ENCODE measurements at regions not wholly inside any gene's neighbourhood (a gene's known extent, or its start where the extent isn't known, plus 50 kb on each side); places are given as distances from the start of the nearest gene placed in this dataset.

DNA sequence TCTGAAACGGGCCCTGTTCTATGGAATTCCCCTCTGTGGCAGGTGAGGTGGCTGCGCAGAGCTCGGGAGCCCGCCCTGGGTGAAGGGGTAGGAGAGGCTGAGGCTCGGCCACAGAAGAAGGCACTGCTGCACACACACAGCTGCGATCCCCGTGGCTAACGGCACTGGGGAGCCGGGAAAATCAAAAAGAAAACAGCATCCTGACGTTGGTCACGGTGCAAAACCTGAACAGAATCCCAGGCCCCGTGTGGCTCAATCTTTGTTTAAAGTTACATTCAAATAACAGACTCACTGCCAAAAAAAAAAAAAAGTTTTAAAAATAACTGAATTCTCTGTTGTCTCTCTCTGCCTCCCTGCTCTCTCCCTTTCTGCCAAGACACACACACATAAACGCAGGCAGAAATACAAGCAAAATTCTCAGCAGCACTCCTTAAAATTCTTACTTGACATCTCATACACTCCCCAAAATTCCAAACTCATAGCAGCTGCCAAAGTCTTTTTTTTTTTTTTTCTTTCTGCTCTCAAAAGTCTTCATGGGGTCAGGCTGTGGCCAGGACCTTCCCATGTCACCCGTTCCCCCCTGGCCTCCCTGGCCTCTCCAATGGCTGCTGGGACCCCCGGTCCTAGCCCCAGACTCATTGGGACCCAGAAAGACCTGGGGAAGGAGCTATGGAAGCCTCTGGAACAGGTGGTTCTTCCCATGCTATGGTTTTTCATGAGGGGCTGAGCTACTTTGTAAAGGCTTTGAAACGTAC, 248.8 kb downstream of the TTLL2 start:
- Mint-ChIP-seq H3K4me3 (no peak overlapping the region), H3K4me1 (ENCODE audit: low read depth) (no peaks in the 10 kb centered on the region), H3K36me3 (ENCODE audit: insufficient read depth) (no peaks in the 10 kb centered on the region), H3K9me3 (no peaks in the 10 kb centered on the region), H3K27me3 (ENCODE audit: low read depth) (peaks cover 5% of the 10 kb centered on the region)
- ATAC-seq (no peak), DNase-seq (no peak)

DNA sequence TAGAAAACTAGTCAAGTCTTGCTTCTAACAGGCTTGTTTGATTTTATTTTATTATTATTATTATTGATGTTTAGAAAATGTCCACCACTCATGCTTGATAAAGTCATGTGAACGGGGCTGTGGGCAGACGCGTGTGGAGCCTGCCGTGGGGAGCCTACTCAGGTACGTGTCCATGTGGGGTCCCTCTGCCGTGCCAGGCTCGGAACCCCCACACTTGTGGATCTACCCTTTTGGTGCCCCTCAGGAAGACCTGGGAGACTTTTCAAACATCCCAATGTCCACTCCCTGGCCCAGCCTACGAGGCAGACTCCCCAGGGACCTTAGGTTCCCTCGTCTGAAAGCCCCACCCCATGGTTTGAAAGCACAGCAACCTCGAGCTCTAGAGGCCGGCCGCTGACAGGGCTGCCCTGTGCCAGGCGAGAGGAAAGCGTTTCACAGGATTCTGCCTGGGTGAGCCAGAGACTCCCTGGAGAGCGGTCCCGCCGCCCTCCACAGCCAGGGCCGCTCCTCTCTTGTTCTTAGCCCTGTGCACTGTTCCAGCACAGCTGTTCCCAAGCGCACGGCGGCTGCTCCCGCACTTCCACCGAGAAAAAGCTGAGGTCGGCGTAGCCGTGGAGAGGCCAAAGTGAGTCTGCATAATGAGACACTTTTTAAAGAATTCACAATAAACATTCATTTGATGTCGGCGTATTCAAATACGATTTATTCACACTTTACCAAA, 249.7 kb downstream of the TTLL2 start:
- DNase-seq (no peak), ATAC-seq (no peak)
- Mint-ChIP-seq H3K4me1 (ENCODE audit: low read depth) (no peaks in the 10 kb centered on the region), H3K9me3 (no peaks in the 10 kb centered on the region), H3K4me3 (no peak overlapping the region), H3K36me3 (ENCODE audit: insufficient read depth) (no peaks in the 10 kb centered on the region), H3K27me3 (ENCODE audit: low read depth) (peaks cover 8% of the 10 kb centered on the region)

DNA sequence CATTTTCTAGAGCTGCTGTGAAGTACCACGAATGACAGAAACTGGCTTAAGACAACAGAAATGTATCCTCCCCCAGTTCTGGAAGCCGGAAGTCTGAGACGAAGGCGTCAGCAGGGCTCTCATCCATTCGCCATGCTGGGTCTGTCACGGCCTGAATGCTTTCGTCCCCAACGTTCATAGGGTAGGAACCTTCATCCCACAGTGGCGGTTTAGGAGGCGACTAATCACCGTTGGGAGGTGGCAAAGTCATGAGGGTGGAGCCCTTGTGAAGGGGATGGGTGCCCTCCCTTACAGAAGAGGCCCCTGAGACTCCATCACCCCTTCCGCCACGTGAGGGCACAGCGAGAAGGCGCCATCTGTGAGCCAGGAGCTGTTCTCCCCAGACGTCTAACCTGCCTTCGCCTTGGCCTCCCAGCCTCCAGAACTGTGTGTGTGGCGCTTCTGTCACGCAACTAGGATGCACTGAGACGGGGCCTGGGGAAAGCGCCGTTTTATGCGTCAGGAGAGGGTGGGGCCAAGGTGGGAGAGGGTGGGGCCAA, 250.3 kb downstream of the TTLL2 start:
- DNase-seq (no peak), ATAC-seq (no peak)
- H3K36me3 Mint-ChIP-seq (ENCODE audit: insufficient read depth) = no peaks in the 10 kb centered on the region
- no peak overlapping the region for H3K4me3 Mint-ChIP-seq
- H3K4me1 Mint-ChIP-seq (ENCODE audit: low read depth) = no peaks in the 10 kb centered on the region
- no peaks in the 10 kb centered on the region for H3K9me3 Mint-ChIP-seq
- H3K27me3 Mint-ChIP-seq (ENCODE audit: low read depth) = peaks cover 8% of the 10 kb centered on the region

DNA sequence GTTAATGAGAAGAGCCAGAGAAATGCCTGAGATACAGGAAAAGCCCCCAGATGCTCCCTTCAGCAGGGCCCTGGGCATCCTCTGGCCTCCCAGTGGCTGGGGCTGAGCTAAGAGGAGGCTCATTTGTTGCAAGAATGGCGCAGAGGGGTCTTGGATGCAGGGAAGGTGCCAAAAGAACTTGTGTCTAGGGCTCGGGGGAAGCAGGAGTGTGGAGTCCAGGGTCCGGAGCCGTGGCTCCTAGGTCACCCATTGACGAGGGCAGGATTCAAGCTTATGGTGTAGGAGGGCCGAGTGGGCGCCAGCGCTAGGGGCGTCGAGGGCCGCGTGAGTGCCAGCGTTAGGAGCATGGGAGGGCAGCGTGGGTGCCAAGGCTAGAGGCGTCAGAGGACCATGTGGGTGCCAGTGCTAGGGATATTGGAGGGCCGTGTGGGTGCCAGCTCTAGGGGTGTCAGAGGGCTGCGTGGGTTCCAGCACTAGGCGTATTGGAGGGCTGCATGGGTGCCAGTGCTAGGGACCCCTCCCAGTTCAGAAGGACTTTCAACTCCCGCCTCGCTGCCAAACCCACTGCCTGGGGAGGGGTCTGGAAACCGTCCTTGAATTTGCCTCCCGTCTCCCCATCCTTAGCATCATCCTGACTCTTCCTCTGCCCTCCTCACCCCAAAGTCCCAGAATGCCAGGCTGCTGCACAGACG, 250.5 kb upstream of the AFDN start:
- no peak overlapping the region for H3K4me3 Mint-ChIP-seq
- H3K9me3 Mint-ChIP-seq = no peaks in the 10 kb centered on the region
- DNase-seq (no peak), ATAC-seq (no peak)
- no peaks in the 10 kb centered on the region for H3K36me3 Mint-ChIP-seq (ENCODE audit: insufficient read depth)
- H3K27me3 Mint-ChIP-seq (ENCODE audit: low read depth) = peaks cover 8% of the 10 kb centered on the region
- no peaks in the 10 kb centered on the region for H3K4me1 Mint-ChIP-seq (ENCODE audit: low read depth)

DNA sequence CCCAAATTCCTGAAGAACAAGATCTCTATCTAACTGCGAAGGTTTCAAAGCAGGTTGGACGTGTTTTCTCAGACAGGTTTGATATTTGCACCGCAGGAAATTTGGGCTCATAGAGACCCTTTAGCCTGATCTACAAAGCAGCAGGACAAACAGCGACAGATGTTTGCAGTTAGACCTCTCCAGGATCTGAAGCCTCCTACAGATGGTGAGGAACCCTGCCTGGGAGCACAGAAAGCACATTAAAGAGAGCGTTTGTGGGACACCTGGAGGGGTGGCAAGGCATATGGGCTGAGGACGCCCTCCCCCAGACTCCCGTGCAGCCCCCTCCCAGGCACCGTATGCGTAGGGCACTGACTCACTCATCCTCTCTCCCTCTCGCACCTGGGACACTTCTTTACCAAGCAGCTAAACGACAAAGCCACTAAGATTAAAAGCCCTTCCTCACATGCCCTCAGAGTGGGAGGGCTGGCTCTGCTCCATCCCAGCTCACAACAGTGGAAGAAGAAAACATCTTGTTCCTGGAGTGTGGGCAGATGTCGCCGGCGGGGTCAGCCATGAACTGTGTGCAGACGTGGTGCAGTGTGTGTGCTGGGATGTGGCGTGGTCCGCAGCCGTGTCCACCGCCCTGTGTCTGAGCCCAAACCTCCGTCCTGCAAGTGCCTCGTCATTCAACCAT, 249.7 kb upstream of the AFDN start:
- Mint-ChIP-seq H3K27me3 (ENCODE audit: low read depth) (peaks cover 8% of the 10 kb centered on the region), H3K4me1 (ENCODE audit: low read depth) (no peaks in the 10 kb centered on the region), H3K36me3 (ENCODE audit: insufficient read depth) (no peaks in the 10 kb centered on the region), H3K9me3 (no peaks in the 10 kb centered on the region), H3K4me3 (no peak overlapping the region)
- no peak for DNase-seq
- peak in 1 of 2 donors; percentile 27 for ATAC-seq

DNA sequence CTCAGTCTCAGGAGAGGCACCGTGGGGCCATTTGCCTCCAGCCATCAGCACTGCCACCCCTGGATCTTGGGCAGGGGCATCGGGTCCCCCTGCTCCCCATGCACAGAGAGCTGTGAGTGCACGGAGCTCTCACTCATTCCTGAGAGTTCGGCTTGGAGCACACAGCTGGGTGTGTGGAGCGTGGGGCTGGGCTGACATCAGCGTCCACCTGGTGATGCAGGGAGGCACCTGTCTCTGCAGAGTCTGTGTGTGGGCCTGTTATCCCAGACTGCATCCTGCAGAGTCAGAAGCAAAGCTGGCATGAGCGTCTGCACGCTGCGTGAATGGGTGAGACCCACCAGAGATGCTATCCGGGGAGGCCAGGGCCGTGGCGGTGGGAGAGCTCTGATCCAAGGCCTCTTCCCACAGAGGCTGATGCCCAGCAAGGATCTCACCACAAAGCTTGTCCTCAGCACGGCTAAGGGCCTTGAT, 248.8 kb upstream of the AFDN start:
- Mint-ChIP-seq H3K4me3 (no peak overlapping the region), H3K27me3 (ENCODE audit: low read depth) (peaks cover 8% of the 10 kb centered on the region), H3K36me3 (ENCODE audit: insufficient read depth) (no peaks in the 10 kb centered on the region), H3K9me3 (peaks cover 6% of the 10 kb centered on the region), H3K4me1 (ENCODE audit: low read depth) (no peaks in the 10 kb centered on the region)
- DNase-seq = no peak
- no peak for ATAC-seq

DNA sequence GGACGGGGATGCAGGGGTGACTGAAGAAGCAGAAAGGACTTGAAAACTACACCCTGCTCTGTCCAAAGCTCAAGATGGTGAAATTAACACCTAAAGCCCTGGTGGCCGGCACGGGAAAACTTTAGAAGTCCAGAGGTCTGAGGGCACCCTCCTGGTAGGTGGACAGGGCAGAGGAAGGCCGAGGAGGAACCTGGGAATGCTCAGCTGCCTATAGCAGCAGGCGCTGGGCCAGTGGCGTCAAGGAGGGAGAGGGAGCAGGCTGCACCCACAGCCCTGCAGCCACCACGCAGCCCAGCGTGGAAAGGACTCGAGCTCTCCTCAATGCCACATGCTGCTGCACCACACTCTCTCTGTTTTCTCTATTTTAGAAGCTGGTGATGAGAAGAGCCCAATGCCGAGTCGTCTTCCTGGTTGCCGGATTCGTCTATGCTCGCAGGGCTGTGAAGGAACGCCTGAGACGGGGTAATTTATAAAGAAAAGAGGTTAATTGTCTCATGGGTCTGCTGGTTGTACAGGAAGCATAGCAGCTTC, 248.3 kb upstream of the AFDN start:
- DNase-seq = no peak
- H3K4me3 Mint-ChIP-seq = no peak overlapping the region
- H3K27me3 Mint-ChIP-seq (ENCODE audit: low read depth) = peaks cover 8% of the 10 kb centered on the region
- H3K36me3 Mint-ChIP-seq (ENCODE audit: insufficient read depth) = no peaks in the 10 kb centered on the region
- H3K4me1 Mint-ChIP-seq (ENCODE audit: low read depth) = no peaks in the 10 kb centered on the region
- no peak for ATAC-seq
- H3K9me3 Mint-ChIP-seq = peaks cover 11% of the 10 kb centered on the region

DNA sequence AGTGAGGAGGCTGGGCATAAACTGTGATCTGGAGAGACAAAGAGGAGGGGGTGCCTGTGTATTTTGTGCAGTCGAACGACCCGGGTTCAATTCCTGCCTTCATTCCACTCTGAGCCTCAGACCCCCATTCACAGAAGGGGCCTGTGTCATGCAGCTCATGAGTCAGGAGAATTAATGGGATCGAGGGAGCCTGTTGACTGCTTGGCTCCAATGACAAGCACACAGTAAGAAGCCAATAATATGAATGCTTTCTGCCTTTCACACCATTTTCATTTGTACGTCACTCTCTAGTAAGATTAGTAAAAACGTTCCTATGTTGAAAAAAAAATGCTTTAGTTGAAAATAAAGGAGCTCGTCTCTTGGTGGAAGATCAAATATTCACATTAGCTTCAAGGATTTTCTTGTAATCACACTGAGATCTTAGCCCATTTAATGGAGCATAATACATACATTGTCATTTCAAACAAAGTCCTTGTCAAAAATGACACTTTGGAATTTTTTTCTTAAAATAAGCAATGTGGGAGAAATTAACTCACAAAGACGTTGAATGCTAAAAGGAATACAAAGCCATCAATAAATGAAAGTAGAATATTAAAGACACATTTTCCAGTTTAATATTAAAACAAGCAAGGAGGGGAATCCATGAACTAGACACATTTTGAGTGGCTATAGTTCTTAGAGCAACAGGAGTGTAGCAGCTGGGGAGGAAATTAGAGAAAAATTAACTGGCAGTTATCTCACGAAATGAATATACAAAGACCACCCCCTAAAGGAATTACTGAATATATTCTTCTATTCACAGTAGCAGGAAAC, 246.7 kb upstream of the AFDN start:
- Mint-ChIP-seq H3K36me3 (ENCODE audit: insufficient read depth) (no peaks in the 10 kb centered on the region), H3K4me1 (ENCODE audit: low read depth) (no peaks in the 10 kb centered on the region), H3K4me3 (no peak overlapping the region), H3K27me3 (ENCODE audit: low read depth) (peaks cover 8% of the 10 kb centered on the region), H3K9me3 (peaks cover 11% of the 10 kb centered on the region)
- DNase-seq (no peak), ATAC-seq (no peak)

DNA sequence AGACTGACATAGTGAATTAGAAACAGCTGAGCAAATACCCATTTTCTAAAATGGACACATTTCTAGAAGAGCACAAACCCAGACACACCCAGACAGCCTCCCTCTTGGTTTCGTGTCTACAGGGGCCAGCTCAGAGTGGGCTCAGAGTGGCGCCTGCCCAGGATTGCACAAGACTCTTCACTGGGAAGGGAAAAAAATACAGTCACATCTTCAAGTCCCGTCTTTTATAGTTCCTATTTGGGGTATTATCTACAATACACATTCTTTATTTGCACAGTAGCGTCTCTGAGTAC, 246.1 kb upstream of the AFDN start:
- Mint-ChIP-seq H3K4me1 (ENCODE audit: low read depth) (no peaks in the 10 kb centered on the region), H3K4me3 (no peak overlapping the region), H3K36me3 (ENCODE audit: insufficient read depth) (no peaks in the 10 kb centered on the region), H3K27me3 (ENCODE audit: low read depth) (peaks cover 8% of the 10 kb centered on the region), H3K9me3 (peaks cover 11% of the 10 kb centered on the region)
- DNase-seq (no peak), ATAC-seq (no peak)

DNA sequence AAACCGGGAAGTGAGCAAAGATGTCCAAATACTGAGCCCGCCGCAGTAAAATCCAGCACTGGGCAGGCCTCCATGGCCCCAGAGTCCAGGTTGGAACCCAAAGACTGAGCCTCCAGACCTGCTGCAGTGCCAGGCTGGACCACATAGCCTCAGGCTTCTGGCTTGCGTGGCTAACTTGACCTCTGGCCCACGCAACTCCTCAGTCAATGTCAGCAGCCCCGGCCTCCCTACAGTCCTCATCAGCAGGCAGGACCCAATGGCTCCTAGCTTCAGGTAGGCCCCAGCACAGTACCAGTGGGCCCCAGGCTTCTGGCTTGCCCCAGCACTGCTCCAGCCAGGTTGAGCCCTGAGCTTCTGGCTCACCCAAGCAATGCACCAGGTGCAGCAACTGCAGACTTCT, 245.1 kb upstream of the AFDN start:
- peaks cover 11% of the 10 kb centered on the region for H3K9me3 Mint-ChIP-seq
- H3K36me3 Mint-ChIP-seq (ENCODE audit: insufficient read depth) = no peaks in the 10 kb centered on the region
- no peak overlapping the region for H3K4me3 Mint-ChIP-seq
- ATAC-seq (no peak), DNase-seq (no peak)
- H3K27me3 Mint-ChIP-seq (ENCODE audit: low read depth) = peaks cover 8% of the 10 kb centered on the region
- H3K4me1 Mint-ChIP-seq (ENCODE audit: low read depth) = no peaks in the 10 kb centered on the region

DNA sequence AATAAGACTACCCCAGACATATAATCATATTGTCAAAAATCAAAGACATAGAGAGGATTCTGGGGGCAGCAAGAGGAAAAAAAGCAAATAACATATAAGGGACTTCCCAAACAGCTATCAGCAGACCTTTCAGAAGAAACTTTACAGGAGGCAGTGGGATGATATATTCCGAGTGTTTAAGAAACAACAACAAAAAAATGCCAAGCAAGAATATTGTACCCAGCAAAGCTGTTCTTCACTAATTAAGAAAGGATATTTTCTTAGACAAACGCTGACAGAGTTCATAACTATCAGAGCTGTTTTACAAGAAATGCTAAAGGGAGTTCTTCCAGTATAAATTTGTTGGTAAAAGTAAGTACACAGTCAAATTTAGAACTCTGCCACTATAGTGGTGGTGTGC, 243.3 kb upstream of the AFDN start:
- H3K4me3 Mint-ChIP-seq = no peak overlapping the region
- DNase-seq (no peak), ATAC-seq (no peak)
- no peaks in the 10 kb centered on the region for H3K36me3 Mint-ChIP-seq (ENCODE audit: insufficient read depth)
- H3K9me3 Mint-ChIP-seq = peaks cover 11% of the 10 kb centered on the region
- peaks cover 9% of the 10 kb centered on the region for H3K27me3 Mint-ChIP-seq (ENCODE audit: low read depth)
- no peaks in the 10 kb centered on the region for H3K4me1 Mint-ChIP-seq (ENCODE audit: low read depth)

DNA sequence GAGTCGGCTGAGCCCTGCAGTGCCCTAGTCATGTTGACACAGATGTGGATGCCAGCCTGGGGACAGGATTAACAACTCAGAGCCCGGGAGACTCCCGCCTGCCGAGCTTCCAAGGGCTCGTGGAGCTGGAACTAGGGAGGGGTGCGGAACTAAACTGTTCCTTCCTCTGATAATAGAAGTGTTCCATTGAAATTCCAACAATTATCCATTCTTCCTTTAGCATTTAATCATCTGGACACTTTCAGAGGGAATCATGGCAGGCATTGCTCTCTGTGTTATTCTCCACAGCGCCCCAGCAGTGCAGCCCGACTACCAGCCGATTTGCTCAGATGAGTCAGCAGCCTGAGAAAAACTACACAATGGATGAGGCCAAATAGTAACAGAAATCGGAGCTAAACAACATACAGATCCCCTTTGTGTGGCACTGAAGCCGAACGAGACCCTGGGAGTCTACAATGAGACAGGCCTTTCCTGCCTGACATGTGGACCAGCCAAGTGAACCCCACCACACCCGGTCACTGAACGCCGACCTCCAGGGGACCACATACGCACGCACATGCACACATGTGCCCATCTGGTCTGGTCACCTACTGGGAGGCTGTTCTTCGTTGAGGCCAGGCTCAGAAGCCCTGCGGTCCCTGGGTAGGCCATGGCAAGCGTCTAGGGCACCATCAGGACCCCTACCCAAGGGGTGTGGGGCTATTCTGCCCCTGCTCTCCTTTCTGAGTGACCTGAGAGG, 238.4 kb upstream of the AFDN start:
- Mint-ChIP-seq H3K27me3 (ENCODE audit: low read depth) (peaks cover 6% of the 10 kb centered on the region), H3K9me3 (peaks cover 11% of the 10 kb centered on the region), H3K4me1 (ENCODE audit: low read depth) (no peaks in the 10 kb centered on the region), H3K4me3 (no peak overlapping the region), H3K36me3 (ENCODE audit: insufficient read depth) (no peaks in the 10 kb centered on the region)
- ATAC-seq = no peak
- no peak for DNase-seq

Measured in activated T-cell treated with anti-CD3 and anti-CD28 coated beads, Interleukin-2, amount 50 U/mL, for 4 hours (primary cell).